Nephron progenitor cell (in vitro differentiated cells): ENCODE measurements at regions not wholly inside any gene's neighbourhood (a gene's known extent, or its start where the extent isn't known, plus 50 kb on each side); places are given as distances from the start of the nearest gene placed in this dataset.
"Not testable (repeated sequence)": the region's sequence is repeated elsewhere in the genome, so short reads cannot be mapped to it uniquely, and the experiment has no call there.

Experiments
- DNase-seq: peaks from one replicate; pipeline ENCODE4 v3.0.0; 2021
- H3K27ac Mint-ChIP-seq: 2 replicates; pipeline ENCODE4 v1.8.0; 2021; ENCODE audit warnings: mild to moderate bottlenecking, moderate library complexity, mixed read lengths
- H3K27me3 Mint-ChIP-seq: 2 replicates; pipeline ENCODE4 v1.8.0; 2021; ENCODE audit warnings: mild to moderate bottlenecking, low read depth, mixed read lengths; ENCODE audit not compliant: poor library complexity
- H3K36me3 Mint-ChIP-seq: 2 replicates; pipeline ENCODE4 v1.8.0; 2021; ENCODE audit warnings: low read depth, mixed read lengths
- H3K4me1 Mint-ChIP-seq: 2 replicates; pipeline ENCODE4 v1.8.0; 2021; ENCODE audit warnings: mixed read lengths
- H3K4me3 Mint-ChIP-seq: 2 replicates; pipeline ENCODE4 v1.8.0; 2021; ENCODE audit warnings: mild to moderate bottlenecking, moderate library complexity, mixed read lengths
- H3K9me3 Mint-ChIP-seq: 2 replicates; pipeline ENCODE4 v1.8.0; 2021; ENCODE audit warnings: mild to moderate bottlenecking, moderate library complexity, mixed read lengths
- CTCF ChIP-seq: fragments of 200-600 bp; sonication (generic); IDR thresholded peaks from 2 replicates; pipeline ENCODE4 v1.5.0; 2021; ENCODE audit warnings: antibody characterized with exemption

- Mint-ChIP-seq H3K36me3 (peaks cover 4% of the 10 kb centered on the region), H3K27me3 (peaks cover 4% of the 10 kb centered on the region)
- DNase-seq = no peak
Measured at GRCh38 chr1:54471588-54471987, 65.4 kb upstream of the SSBP3 start.

GRCh38 chr1:54469444-54469843 is 63.2 kb upstream of the SSBP3 start:
- DNase-seq, H3K4me3 Mint-ChIP-seq, H3K27ac Mint-ChIP-seq, H3K36me3 Mint-ChIP-seq, H3K27me3 Mint-ChIP-seq: not testable (repeated sequence)
- Mint-ChIP-seq H3K9me3 (peaks cover 11% of the 10 kb centered on the region), H3K4me1 (peaks cover 71% of the 10 kb centered on the region)

More at GRCh38 chr1:54471588-54471987, 65.4 kb upstream of the SSBP3 start:
- H3K27ac Mint-ChIP-seq = no peak overlapping the region
- peaks cover 11% of the 10 kb centered on the region for H3K9me3 Mint-ChIP-seq
- no peak overlapping the region for H3K4me3 Mint-ChIP-seq
- no peak for TF ChIP-seq CTCF
- H3K4me1 Mint-ChIP-seq = peaks cover 67% of the 10 kb centered on the region

DNA sequence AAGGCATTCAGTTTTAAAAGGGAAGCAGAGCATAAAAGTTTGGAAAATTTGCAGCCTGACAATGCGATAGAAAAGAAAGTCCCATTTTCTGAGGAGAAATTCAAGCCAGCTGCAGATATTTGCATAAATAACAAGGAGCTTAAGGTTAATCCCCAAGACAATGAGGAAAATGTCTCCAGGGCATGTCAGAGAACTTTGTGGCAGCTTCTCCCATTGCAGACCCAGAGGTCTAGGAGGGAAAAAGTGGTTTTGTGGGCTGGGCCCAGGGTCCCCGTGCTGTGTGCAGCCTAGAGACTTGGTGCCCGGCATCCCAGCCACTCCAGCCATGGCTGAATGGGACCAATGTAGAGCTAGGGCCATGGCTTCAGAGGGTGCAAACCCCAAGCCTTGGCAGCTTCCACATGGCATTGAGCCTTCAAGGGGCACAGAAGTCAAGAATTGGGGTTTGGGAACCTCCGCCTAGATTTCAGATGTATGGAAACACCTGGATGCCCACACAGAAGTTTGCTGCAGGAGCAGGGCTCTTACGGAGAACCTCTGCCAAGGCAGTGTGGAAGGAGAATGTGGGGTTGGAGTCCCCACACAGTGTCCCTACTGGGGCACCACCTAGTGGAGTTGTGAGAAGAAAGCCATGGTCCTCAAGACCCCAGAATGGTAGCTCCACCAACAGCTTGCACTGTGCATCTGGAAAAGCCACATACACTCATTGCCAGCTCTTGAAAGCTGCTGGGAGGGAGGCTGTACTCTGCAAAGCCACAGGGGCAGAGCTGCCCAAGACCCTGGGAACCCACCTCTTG is 62.3 kb upstream of the SSBP3 start:
- peaks cover 11% of the 10 kb centered on the region for H3K9me3 Mint-ChIP-seq
- not testable (repeated sequence) for DNase-seq, H3K36me3 Mint-ChIP-seq, H3K4me3 Mint-ChIP-seq, H3K27ac Mint-ChIP-seq, H3K27me3 Mint-ChIP-seq
- peaks cover 71% of the 10 kb centered on the region for H3K4me1 Mint-ChIP-seq

DNA sequence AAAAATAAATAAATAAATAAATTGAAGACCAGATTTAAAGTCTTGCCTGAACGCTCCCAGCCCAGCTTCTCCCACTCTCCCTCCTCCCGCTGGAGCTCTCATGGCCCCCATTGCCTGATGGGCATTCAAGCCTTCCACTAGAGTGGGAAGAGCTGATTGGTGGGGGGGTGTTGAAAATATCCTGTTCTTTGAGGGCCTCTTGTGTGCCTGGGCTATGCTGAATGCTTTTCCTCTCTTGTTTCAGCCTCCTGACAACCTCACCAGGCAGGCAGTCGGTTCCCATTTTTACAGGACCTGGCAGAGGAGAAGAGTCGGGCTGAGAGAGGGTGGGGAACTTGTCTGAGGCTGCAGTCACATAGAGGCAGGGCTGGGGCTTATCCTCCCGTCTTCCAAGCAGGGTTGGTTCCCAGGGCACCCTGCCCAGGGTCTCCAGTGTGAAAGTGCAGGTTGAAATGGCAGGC is 59.2 kb upstream of the SSBP3 start:
- no peak for DNase-seq
- Mint-ChIP-seq H3K4me3 (peak overlapping the region; percentile 57), H3K27ac (peak overlapping the region; percentile 97), H3K27me3 (peaks cover 4% of the 10 kb centered on the region), H3K9me3 (peaks cover 11% of the 10 kb centered on the region), H3K4me1 (peaks cover 78% of the 10 kb centered on the region), H3K36me3 (peaks cover 4% of the 10 kb centered on the region)
- TF ChIP-seq CTCF = no peak

- Mint-ChIP-seq H3K4me3 (no peak overlapping the region), H3K27ac (peak overlapping the region; percentile 97), H3K36me3 (peaks cover 4% of the 10 kb centered on the region), H3K9me3 (peaks cover 11% of the 10 kb centered on the region), H3K4me1 (peaks cover 86% of the 10 kb centered on the region), H3K27me3 (peaks cover 3% of the 10 kb centered on the region)
- DNase-seq = peak; percentile 51
- no peak for TF ChIP-seq CTCF
Measured at GRCh38 chr1:54464477-54465146, 58.4 kb upstream of the SSBP3 start.

- no peaks in the 10 kb centered on the region for H3K27me3 Mint-ChIP-seq
- TF ChIP-seq CTCF = no peak
- peaks cover 4% of the 10 kb centered on the region for H3K36me3 Mint-ChIP-seq
- peaks cover 6% of the 10 kb centered on the region for H3K9me3 Mint-ChIP-seq
- H3K27ac Mint-ChIP-seq = peak overlapping the region; percentile 95
- peaks cover 86% of the 10 kb centered on the region for H3K4me1 Mint-ChIP-seq
- no peak for DNase-seq
- H3K4me3 Mint-ChIP-seq = peak overlapping the region; percentile 66
Measured at GRCh38 chr1:54464031-54464476, 57.9 kb upstream of the SSBP3 start.
